SK-N-SH (cell line): ENCODE measurements at regions not wholly inside any gene's neighbourhood (a gene's known extent, or its start where the extent isn't known, plus 50 kb on each side); places are given as distances from the start of the nearest gene placed in this dataset.

Experiments used
- MXI1 ChIP-seq: IDR thresholded peaks from 2 replicates; pipeline ENCODE4 v1.6.1; 2012; ENCODE audit warnings: mild to moderate bottlenecking, low read depth, low read length, improper control_type of control experiment
- POLR2AphosphoS5 ChIP-seq: IDR thresholded peaks from 2 replicates; pipeline ENCODE4 v1.6.1; 2012; ENCODE audit warnings: low read depth, low read length
- SIN3A ChIP-seq: IDR thresholded peaks from 2 replicates; pipeline ENCODE4 v1.6.1; 2012; ENCODE audit warnings: low read depth, mild to moderate bottlenecking, low read length, moderate library complexity, borderline replicate concordance

DNA sequence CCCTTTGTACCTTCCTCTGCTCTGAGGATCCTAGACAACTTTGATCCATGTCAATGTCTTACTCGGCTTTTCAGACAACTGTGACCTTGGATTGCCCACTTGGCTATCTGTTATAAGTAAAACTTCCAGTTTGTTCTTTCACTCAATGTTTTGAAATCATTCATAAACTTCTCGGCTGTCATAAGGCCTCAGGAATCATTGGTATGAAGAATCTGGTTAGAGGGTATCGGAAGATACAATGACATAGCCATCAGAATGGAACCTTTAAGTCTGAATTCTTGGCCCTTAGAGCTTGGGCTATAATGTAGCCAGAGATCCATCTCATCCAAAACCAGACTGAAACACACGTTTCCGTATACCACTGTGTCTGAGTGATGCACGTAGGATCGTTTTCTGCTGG lies 59.0 kb upstream of the WDR1 start:
- TF ChIP-seq POLR2AphosphoS5 (no peak), MXI1 (no peak), SIN3A (no peak)
